ENCODE measurements at regions not wholly inside any gene's neighbourhood (a gene's known extent, or its start where the extent isn't known, plus 50 kb on each side); places are given as distances from the start of the nearest gene placed in this dataset.

DNA sequence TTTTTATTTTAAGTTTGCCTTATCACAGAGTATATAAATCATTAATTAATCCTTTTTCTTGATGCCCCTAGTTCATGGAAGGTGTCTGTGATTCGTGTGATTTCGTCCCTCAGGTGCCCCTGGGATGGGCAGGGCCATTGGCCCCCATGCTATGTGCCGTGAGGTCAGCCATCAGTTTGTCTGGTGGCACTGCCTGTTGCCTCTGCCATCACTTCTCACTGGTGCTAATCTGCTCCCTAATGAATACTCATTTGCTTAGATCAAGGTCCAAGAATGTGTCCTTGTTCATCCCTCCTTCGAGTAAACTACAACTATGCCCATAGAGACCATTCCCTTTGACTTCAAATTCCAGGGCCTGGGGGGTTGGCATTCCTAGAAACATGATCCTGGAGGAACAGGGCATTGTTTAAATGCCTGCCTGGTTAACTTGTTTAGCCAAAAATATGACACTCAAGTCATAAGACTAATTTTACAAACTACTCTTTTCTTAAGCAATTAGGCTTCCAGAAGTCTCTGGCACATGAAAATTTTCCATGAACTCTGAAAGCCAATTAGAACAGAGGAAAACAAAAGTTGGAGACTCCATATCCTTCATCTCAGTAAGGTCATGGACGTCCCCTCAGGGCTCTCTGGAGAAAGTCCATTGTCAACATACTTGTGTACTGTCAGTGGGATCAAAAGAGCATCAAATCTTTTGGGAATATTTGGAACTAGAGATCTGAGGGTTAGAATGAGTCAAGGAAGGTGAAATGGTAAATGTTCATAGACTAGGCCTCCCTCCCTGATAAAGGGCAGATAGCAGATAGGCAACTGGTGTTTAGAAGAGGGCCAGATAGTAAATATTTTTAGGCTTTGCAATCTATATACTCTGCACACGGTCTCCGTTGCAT lies 90.9 kb upstream of the PLXNC1 start:
- ATAC-seq (no peak), DNase-seq (ENCODE audit: low spot score) (no peak)

DNA sequence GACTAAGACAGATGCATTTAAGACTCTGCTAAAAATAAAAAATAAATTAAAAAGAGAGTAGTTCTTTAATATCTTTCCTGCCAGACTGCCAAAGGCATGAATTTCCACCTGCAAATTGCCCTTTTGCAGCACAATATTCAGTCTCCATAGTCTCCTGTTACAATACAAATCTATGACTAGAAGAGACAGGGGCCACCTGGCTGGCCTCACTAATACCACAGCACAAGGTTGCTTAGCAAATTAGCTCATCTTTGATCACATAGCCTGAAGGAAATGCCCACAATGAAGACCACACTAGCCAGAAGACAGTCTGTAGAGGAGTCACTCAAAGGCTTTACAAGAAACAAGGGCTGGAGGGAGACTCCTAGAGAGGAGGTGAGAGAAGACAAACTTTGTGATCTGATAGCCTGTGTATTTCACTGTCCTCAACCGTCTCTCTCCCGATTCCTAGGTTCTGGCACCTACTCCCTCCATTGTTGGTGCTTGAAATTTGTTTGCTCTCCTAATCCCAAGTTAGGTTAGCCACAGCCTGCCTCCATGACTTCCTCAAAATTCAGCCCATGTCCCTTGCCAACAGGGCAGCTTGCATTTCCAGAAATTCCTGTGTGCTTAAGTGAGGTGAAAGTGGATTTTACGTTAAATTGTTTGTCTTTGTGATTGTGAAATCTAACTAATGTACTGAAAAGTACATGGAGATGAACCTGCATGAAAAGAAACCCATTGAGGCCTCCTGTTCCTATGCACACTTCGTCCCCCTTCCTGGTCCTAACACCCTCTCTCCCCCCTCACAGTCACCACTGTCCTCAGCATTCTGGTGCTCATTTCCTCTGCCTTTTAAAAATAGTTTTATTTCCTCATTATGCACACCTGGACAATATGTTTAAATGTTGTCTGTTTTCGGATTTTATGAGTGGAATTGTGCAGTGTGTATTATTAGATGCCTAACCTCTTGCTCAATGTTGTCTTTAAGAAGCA lies 88.7 kb upstream of the PLXNC1 start:
- ATAC-seq (peak; percentile 66), DNase-seq (ENCODE audit: low spot score) (no peak)

DNA sequence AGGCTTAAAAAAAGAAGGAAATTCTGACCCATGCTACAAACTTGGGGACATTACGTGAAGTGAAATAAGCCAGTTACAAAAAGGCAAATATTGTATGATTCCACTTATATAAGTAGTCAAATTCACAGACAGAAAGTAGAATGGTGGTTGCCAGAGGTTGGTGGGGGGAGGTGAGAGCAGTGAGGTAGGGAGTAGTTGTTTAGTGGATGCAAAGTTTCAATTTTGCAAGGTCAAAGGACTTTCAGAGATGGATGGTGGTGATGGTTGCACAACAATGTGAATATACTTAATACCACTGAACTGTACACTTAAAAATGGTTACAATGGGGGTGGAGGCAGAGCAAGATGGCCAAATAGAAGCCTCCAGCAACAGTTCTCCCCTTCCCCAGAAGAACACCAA lies 86.2 kb upstream of the PLXNC1 start:
- no peak for ATAC-seq

DNA sequence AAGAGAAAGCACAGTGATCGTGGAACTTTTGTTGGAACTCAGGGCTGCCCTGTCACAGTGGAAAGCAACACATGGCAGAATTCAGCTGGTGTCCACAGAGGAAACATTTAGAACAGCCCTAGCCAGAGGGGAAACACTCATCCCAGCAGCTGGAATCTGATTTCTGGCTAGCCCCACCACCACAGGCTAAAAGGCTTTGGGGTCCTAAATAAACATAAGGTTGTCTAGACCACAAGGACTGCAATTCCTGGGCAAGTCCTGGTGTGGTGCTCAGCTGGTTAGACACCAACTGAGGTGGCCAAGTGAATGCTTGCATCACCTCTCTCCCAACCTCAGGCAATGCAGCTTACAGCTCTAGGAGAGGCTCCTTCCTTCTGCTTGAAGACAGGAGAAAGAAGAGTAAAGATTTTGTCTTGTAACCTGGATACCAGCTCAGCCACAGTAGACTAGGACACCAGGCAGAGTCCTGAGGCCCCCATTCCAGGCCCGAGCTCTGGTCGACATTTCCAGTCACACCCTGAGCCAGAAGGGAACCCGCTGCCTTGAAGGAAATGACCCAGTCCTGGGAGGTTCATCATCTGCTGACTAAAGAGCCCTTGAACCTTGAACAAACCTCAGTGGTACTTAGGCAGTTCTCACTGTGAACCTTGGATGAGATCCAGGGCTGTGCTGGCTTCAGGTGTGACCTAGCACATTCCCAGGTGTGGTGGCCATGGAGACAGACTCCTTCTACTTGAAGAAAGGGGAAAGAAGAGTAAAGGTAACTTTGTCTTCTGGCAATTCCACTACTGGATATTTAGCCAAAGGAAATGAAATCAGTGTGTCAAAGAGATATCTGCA lies 85.4 kb upstream of the PLXNC1 start:
- DNase-seq (ENCODE audit: low spot score) = no peak
- no peak for ATAC-seq

More for the DNA sequence above, 86.2 kb upstream of the PLXNC1 start:
- no peak for DNase-seq (ENCODE audit: low spot score)

DNA sequence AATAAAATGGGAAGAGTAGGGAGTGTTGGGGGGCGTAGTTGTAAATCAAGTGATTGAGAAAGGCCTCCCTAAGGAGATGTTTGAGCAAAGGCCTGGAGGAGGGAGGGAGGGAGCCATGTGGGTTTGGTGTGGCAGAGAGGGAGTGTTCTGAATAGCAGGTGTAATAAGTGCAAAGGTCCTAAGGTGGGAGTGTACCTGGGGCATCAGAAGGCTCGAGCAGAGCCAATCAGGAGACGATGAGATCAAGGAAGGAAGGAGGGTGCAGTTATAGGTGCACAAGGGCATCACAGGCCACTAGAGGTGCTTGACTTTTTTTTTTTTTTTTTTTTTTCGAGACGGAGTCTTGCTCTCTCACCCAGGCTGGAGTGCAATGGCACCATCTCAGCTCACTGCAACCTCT lies 77.9 kb upstream of the PLXNC1 start:
- no peak for ATAC-seq
- no peak for DNase-seq (ENCODE audit: low spot score)

DNA sequence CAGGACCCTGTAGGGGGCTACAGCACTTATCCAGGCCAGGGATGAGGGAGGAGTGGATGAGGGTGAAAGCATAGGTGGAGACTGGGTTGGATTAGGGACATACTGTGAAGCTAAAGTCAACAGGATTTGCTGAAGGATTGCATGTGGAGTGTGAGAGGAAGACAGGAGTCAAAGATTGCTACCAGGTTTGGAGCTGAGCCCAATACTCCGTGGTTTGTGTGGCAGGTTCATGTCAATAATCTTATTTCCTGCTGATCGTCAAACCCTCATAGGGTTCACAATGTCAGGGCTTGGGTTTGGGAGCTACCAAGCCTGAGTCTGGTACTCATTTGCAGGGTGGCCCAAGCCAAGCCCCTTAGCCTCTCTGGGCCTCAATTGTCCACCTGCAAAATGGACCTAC lies 77.1 kb upstream of the PLXNC1 start:
- ATAC-seq = no peak

DNA sequence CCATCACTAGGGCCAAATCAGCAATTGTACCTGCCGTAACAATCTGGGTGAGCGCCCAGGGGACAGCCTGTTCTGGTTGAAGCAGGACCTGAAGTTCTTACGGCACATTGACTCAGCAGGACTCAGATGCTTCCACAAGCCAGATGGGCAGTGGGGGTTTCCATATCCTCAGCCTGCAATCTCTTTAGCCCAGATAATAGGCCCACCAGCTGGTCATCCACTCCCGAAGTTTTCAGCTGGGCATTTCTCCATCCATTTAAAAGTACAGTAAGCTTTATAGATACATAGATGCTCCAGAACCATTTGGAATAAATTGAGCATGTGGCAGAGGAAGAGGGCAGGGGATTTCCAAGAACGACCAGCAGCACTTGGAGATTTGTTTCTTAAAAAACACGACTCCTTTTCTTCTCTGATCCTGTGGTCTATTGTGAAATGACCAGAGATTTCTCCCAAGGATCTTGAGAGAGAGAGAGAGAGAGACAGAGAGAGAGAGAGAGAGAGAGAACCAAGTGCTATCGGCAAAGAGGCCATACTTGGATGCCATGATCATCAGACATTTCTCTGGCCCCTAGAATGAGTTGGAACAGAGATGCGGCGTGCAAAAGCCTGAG lies 74.8 kb upstream of the PLXNC1 start:
- no peak for ATAC-seq
- no peak for DNase-seq (ENCODE audit: low spot score)

More for the DNA sequence above, 77.1 kb upstream of the PLXNC1 start:
- no peak for DNase-seq (ENCODE audit: low spot score)

DNA sequence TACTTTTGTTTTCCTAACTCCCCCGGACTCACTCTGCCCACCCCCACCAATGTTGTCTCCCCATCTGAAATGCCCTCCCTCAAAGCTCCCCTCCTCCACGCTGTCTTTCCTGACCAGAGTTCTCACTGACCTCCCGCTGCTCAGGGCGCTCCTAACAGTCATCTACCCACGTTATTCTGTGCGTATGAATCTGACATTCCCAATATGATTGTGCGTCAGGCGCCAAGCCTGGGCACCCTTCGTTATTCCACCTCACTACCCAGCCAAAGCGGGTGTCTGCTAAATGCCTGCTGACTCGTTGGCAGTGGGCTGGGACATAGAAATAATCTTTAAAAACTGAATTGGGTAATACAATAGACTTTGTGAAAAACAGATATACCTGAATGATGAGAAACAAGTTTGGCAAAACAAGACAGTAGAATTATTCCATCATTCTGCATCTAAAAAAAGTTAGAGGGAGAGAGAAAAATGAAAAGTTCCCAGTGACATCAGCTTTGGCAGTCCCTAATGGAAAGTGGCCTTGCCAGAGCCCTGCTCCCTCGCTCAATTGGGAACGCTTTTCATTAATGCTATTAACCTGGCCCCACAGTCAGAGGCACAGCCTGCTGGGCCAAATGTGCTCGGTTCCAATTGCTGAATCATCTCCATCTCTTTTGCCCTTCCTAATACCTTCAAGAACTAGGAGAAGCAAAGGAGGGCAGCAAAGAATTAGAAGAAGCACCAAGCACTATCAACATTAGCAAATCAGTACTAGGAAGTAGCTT lies 74.0 kb upstream of the PLXNC1 start:
- ATAC-seq = no peak
- DNase-seq (ENCODE audit: low spot score) = no peak

DNA sequence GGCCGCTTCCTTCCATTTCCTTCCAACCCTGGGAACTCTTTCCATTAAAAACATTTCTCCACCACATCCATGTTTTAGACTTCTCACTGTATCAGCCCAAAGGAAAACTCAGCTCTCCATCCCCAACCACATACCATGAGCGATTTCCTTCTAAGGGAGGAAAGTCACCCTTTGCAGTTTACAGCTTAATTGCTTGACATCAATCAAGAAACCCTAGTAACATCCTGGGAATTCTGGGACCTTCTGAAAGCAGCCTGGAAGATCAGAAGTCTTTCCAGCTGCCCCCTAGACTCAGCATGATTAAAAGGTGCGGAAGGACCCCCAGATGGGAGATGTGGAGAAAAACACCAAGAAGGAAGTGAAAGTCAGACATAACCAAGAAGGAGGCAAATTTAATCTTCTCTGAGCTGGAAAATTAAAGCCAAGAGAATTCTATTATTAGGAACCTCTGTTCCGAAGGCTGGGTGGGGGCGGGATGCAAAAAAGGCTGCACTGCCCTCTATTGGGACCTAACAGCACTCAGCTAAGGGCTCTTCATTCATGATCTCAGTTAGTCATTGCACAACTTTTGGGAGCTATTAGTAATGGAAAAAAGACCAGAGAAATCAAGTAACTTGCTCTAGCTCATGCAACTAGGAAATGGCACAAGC lies 73.3 kb upstream of the PLXNC1 start:
- DNase-seq (ENCODE audit: low spot score) (no peak), ATAC-seq (peak; percentile 81)

DNA sequence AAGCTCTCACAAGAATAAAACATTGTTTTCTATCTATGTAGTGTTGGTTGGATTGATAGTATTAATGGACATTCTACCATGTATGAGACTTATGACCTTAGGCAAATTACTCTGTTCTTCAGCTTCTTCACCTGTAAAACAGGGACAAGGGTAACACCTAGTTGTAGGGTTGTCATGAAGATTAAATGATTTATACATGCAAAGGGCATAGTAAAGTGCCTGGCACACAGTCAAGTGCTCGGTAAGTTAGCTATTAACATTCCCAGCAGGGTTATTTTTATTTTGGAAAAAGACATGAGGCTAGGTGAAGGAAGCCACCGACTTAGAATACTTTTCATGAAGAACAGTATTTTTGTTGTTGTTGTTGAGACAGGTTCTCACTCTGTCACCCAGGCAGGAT lies 71.2 kb upstream of the PLXNC1 start:
- ATAC-seq = no peak
- DNase-seq (ENCODE audit: low spot score) = no peak

DNA sequence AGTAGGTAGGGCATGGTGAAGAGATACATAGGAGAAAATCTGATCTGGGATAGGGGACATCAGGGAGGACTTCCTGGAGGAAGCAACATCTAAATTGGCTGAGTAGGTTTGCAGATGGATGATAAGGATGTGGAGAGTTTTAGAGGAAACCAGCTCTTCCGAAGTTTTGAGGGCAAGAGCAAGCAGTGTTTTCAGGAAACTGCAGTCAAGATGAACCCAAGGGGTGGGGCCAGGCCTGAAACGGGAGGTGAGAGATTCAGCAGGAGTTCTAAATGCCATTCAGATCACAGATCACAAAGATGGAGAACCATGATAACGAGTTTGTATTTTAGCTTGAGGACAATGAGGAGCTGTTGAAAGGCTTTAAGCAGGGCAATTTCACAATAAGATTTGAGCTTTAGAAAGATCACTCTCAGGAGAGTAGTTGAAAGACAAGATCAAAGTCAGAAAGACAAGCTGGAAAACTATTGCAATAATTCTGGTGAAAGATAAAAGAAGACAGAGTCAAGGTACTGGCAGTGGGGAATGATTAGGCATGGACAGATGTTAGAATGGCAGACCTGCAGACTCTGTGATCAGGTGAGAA lies 70.1 kb upstream of the PLXNC1 start:
- DNase-seq (ENCODE audit: low spot score) = no peak
- no peak for ATAC-seq

DNA sequence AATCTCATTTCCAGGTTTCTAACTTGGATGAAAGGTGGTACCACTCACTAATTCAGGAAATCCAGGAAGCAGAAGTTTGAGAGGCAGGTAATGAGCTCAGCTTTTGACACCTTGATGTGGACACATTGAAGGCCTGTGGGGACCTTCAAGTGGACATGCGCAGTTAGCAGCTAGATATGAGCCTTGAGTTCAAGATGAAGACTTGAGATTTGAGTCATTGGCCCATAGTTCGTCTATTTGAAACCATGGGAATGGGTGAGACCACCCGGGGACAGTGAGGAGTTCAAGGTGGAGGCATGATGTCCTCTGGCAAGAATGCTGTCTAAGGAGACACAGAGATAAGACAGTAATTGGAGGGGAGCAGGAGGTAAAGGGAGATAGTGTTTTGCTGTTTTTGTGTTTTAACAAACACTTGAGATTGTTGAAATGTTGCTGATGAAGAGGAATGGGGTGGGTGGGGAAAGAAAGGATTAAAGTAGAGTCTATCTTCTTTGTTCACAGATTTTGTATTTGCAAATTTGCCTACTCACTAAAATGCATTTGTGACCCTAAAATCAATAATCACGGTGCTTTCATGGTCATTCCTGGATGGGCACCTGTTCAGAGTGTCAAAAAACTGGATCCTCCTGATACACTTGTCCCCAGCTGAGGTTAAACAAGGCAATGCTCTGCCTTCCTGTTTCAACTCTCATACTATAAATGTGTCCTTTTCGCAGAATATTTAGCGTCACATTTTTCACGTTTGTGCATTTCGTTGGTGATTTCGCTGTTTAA lies 69.5 kb upstream of the PLXNC1 start:
- ATAC-seq = no peak

DNA sequence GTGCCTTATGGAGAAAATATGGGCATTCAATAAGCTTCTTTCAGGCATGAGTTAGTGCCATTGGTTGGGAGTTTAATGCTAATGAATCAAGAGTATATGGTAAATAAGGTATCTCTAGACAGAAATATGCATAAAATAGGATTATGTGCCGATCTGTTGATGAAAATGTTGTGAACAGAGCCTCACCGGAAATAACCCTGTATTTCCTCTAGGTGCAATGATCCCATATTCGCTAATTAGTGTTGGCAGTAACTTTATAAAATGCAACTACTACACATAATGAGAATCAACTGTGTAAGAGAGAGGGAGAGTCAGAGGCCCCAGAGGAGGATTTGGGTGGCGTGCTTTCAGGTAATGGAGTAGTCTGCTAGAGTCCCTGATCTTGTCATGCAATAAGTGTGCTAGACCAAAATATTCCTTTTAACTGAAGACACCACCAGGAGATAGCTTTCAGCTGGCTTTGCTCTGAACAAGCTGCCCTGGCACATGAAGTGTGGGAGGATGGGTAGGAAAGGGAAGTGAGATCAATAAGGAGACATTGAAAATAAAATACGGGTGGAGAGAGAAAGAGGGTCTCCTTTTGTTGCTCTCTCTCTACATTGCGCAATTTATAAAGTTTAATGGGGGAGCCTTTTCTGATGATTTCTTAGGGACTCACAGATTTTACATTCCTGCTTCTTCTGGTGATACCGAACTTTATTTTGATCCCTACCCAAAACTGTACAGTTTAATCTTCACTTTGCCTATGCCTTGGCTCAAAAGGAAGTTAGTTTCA lies 68.6 kb upstream of the PLXNC1 start:
- ATAC-seq (no peak), DNase-seq (ENCODE audit: low spot score) (no peak)

More for the DNA sequence above, 69.5 kb upstream of the PLXNC1 start:
- no peak for DNase-seq (ENCODE audit: low spot score)

DNA sequence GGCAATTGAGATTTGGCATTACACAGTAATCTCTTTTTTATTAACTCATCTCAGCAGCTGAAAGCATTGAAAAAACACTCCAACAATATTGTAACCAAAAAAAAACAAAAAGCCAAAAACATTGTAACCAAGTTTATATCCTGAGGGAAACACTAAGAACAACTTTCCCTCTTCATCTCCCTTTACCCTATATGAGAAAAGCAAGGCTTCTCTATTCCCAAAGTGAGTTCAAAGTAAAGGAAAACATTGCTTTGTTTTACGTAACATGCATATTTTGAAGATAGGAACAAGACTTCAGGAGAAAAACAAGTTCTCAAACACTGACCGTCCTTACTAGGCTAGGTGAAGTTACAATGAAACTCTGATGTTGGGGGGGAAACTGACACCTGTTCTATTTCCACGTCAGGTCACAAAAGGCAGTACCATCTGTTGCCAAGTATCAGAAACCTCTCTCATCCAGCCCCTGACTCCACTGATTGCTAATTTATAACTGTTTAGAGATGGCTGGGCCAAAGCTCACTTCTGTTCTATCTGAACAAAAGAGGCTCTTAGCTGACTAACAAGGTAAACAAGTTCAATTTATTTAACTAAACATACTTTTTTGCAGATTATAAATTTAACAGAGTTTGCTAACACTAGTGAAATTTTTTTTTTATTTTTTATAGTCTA lies 67.9 kb upstream of the PLXNC1 start:
- ATAC-seq (no peak), DNase-seq (ENCODE audit: low spot score) (no peak)

DNA sequence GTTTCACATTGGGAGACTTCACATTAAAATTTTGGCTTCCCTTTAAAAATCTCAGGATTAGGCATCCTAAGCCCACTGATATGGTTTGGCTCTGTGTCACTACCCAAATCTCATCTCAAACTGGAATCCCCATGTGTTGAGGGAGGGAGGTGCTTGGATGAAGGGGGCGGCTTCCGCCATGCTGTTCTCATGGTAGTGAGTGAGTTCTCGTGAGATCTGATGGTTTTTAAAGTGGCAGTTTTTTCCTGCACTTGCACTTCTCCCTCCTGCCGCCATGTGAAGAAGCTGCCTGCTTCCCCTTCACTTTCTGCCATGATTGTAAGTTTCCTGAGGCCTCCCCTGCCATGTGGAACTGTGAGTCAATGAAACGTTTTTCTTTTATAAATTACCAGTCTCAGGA lies 65.7 kb upstream of the PLXNC1 start:
- ATAC-seq = no peak

DNA sequence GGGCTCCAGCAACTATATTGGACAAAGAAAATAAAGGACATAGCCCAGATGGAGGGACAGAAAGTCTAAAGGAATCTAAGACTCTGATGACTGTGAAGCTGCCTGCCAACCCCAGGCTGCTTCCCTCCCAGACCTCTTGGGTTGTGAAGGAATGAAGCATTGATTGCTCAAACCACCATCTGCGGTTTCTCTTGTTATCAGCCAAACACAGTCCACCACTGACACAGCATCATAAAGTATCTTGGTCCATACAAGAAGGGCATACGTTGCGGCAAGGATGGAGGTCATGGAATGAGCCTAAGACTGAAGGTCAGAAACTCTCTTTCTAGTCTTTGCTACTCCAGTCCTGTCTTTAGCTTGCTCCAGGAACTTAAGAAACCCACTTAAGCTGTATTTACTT lies 58.5 kb upstream of the PLXNC1 start:
- ATAC-seq = no peak
- DNase-seq (ENCODE audit: low spot score) = no peak

More for the DNA sequence above, 65.7 kb upstream of the PLXNC1 start:
- no peak for DNase-seq (ENCODE audit: low spot score)

DNA sequence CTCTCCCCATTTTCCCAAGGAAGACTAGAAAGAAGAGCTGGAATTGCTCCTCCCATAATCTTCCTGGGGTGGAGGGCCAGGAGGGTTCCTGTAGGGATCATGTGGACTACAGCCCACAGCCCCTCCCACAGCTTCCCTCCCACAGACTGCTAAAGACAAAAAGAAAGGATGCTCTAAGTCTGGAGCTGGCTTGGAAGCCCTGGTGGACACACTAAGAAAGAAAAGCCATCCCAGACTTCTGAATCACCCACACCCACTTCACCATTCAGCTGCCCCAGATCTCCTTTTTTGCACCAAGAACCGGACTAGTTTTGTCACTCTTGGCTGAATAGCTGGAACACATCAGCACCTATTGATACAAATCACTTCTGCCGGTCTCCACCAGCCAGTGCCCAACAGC lies 56.8 kb upstream of the PLXNC1 start:
- no peak for ATAC-seq
- DNase-seq (ENCODE audit: low spot score) = no peak

Data from left lobe of liver (tissue), 2 donors.